WTC11 (cell line): ENCODE measurements at regions not wholly inside any gene's neighbourhood (a gene's known extent, or its start where the extent isn't known, plus 50 kb on each side); places are given as distances from the start of the nearest gene placed in this dataset.

Source experiments
- ESRRA ChIP-seq: sonication (generic); formaldehyde crosslinking; IDR thresholded peaks from 2 replicates; pipeline ENCODE4 v1.8.1; 2022; ENCODE audit warnings: mild to moderate bottlenecking, missing genetic modification reagents, borderline replicate concordance
- NR3C1 ChIP-seq: sonication (generic); formaldehyde crosslinking; conservative IDR thresholded peaks from 2 replicates; pipeline ENCODE4 v1.8.1; 2023; ENCODE audit warnings: low read depth, mild to moderate bottlenecking, missing genetic modification reagents
- PRRX2 ChIP-seq: fragments of 250-450 bp; sonication (Bioruptor Pico); IDR thresholded peaks from 2 replicates; pipeline ENCODE4 v1.8.0; 2021; ENCODE audit warnings: mild to moderate bottlenecking
- SMAD3 ChIP-seq: sonication (generic); formaldehyde crosslinking; IDR thresholded peaks from 2 replicates; pipeline ENCODE4 v1.8.0; 2022; ENCODE audit warnings: missing genetic modification reagents, mild to moderate bottlenecking, borderline replicate concordance
- ZNF138 ChIP-seq: sonication (generic); formaldehyde crosslinking; conservative IDR thresholded peaks from 2 replicates; pipeline ENCODE4 v1.8.1; 2022; ENCODE audit warnings: mild to moderate bottlenecking, moderate library complexity, missing genetic modification reagents
- ZNF232 ChIP-seq: sonication (generic); formaldehyde crosslinking; IDR thresholded peaks from 2 replicates; pipeline ENCODE4 v1.8.0; 2022; ENCODE audit warnings: mild to moderate bottlenecking, missing genetic modification reagents
- TF ChIP-seq, protein P1 (sequence below): sonication (generic); formaldehyde crosslinking; conservative IDR thresholded peaks from 2 replicates; pipeline ENCODE4 v1.8.1; 2023; ENCODE audit warnings: mild to moderate bottlenecking, low read depth, missing genetic modification reagents, moderate library complexity
- TF ChIP-seq, protein P2 (sequence below): fragments of 200-600 bp; IDR thresholded peaks from 2 replicates; pipeline ENCODE4 v1.8.0; 2022; ENCODE audit warnings: antibody characterized with exemption
- TF ChIP-seq, protein P3 (sequence below): sonication (generic); formaldehyde crosslinking; IDR thresholded peaks from 2 replicates; pipeline ENCODE4 v1.8.1; 2023; ENCODE audit warnings: mild to moderate bottlenecking, missing genetic modification reagents
- TF ChIP-seq, protein P4 (sequence below): sonication (generic); formaldehyde crosslinking; IDR thresholded peaks from 2 replicates; pipeline ENCODE4 v1.8.1; 2022; ENCODE audit warnings: low read depth, missing genetic modification reagents, borderline replicate concordance
- TF ChIP-seq, protein P5 (sequence below): sonication (generic); formaldehyde crosslinking; IDR thresholded peaks from 2 replicates; pipeline ENCODE4 v1.8.0; 2022; ENCODE audit warnings: mild to moderate bottlenecking, missing genetic modification reagents

DNA sequence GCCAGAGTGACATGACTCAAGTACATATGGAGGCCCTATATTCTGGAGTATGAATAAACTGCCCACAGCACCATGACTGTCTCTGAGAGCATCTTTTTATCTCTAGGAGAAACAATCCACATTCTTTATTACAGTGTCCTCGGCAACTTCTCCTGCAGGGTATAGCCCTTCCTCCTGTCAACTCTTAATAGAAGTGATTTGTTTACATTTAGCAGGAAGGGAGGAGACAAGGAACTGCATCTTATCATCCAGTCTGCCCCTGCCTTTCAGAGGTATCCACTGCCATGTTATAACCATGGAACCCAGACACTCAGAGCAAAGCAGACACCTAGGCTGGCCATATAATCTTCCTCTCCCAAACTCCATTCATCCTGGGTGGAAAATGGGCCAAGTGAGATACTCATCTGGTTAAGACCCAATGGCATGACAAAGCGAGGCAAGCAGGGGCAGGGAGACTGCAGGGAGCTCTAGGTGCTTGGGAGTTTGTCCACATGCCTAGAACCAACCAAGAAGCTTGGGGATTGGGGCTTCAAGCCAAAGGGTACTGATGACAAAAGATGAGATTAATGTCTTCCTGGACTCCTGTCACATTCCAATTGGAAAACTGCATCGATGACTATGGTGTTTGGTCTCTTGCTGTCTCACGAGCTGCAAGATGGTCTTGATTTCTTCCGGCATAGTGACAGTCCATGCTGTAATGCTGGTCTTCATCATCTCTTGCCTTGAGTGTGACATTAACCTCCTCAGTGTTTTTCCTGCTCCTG lies 620.5 kb upstream of the KLF4 start:
- TF ChIP-seq, protein P1, sequence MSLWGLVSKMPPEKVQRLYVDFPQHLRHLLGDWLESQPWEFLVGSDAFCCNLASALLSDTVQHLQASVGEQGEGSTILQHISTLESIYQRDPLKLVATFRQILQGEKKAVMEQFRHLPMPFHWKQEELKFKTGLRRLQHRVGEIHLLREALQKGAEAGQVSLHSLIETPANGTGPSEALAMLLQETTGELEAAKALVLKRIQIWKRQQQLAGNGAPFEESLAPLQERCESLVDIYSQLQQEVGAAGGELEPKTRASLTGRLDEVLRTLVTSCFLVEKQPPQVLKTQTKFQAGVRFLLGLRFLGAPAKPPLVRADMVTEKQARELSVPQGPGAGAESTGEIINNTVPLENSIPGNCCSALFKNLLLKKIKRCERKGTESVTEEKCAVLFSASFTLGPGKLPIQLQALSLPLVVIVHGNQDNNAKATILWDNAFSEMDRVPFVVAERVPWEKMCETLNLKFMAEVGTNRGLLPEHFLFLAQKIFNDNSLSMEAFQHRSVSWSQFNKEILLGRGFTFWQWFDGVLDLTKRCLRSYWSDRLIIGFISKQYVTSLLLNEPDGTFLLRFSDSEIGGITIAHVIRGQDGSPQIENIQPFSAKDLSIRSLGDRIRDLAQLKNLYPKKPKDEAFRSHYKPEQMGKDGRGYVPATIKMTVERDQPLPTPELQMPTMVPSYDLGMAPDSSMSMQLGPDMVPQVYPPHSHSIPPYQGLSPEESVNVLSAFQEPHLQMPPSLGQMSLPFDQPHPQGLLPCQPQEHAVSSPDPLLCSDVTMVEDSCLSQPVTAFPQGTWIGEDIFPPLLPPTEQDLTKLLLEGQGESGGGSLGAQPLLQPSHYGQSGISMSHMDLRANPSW (CRISPR knock-in tag), result no peak
- TF ChIP-seq NR3C1 (CRISPR knock-in tag) (no peak), ZNF232 (CRISPR knock-in tag) (no peak), ESRRA (CRISPR knock-in tag) (no peak), SMAD3 (no peak), ZNF138 (CRISPR knock-in tag) (no peak), PRRX2 (CRISPR knock-in tag) (no peak)
- TF ChIP-seq, protein P2, sequence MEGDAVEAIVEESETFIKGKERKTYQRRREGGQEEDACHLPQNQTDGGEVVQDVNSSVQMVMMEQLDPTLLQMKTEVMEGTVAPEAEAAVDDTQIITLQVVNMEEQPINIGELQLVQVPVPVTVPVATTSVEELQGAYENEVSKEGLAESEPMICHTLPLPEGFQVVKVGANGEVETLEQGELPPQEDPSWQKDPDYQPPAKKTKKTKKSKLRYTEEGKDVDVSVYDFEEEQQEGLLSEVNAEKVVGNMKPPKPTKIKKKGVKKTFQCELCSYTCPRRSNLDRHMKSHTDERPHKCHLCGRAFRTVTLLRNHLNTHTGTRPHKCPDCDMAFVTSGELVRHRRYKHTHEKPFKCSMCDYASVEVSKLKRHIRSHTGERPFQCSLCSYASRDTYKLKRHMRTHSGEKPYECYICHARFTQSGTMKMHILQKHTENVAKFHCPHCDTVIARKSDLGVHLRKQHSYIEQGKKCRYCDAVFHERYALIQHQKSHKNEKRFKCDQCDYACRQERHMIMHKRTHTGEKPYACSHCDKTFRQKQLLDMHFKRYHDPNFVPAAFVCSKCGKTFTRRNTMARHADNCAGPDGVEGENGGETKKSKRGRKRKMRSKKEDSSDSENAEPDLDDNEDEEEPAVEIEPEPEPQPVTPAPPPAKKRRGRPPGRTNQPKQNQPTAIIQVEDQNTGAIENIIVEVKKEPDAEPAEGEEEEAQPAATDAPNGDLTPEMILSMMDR, result no peak
- TF ChIP-seq, protein P3, sequence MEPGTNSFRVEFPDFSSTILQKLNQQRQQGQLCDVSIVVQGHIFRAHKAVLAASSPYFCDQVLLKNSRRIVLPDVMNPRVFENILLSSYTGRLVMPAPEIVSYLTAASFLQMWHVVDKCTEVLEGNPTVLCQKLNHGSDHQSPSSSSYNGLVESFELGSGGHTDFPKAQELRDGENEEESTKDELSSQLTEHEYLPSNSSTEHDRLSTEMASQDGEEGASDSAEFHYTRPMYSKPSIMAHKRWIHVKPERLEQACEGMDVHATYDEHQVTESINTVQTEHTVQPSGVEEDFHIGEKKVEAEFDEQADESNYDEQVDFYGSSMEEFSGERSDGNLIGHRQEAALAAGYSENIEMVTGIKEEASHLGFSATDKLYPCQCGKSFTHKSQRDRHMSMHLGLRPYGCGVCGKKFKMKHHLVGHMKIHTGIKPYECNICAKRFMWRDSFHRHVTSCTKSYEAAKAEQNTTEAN (CRISPR knock-in tag), result no peak
- TF ChIP-seq, protein P4, sequence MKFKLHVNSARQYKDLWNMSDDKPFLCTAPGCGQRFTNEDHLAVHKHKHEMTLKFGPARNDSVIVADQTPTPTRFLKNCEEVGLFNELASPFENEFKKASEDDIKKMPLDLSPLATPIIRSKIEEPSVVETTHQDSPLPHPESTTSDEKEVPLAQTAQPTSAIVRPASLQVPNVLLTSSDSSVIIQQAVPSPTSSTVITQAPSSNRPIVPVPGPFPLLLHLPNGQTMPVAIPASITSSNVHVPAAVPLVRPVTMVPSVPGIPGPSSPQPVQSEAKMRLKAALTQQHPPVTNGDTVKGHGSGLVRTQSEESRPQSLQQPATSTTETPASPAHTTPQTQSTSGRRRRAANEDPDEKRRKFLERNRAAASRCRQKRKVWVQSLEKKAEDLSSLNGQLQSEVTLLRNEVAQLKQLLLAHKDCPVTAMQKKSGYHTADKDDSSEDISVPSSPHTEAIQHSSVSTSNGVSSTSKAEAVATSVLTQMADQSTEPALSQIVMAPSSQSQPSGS (CRISPR knock-in tag), result no peak
- TF ChIP-seq, protein P5, sequence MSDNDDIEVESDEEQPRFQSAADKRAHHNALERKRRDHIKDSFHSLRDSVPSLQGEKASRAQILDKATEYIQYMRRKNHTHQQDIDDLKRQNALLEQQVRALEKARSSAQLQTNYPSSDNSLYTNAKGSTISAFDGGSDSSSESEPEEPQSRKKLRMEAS (CRISPR knock-in tag), result no peak
